Gastroesophageal sphincter (tissue), 3 donors: ENCODE measurements at regions not wholly inside any gene's neighbourhood (a gene's known extent, or its start where the extent isn't known, plus 50 kb on each side); places are given as distances from the start of the nearest gene placed in this dataset.

Experiments
- CTCF ChIP-seq, 4 experiments: fragments of 200-600 bp in 2 of 4; fragments of 450-650 bp in 2 of 4; sonication (generic) in 1 of 4; IDR thresholded peaks; one replicate each; pipeline ENCODE4 v1.5.1; 2017 to 2019; ENCODE audit warnings: antibody characterized with exemption in 4 of 4, mild to moderate bottlenecking in 2 of 4, moderate library complexity in 2 of 4
- EP300 ChIP-seq: sonication (generic); formaldehyde crosslinking; IDR thresholded peaks from one replicate; pipeline ENCODE4 v1.6.1; 2017; ENCODE audit warnings: antibody characterized with exemption, mild to moderate bottlenecking
- POLR2A ChIP-seq, 2 donors: fragments of 450-650 bp; IDR thresholded peaks; one replicate each; pipeline ENCODE4 v1.6.1; 2017; ENCODE audit warnings: antibody characterized with exemption in 2 of 2, mild to moderate bottlenecking in 2 of 2, moderate library complexity in 1 of 2
- POLR2AphosphoS5 ChIP-seq: sonication (generic); formaldehyde crosslinking; IDR thresholded peaks from one replicate; pipeline ENCODE4 v1.6.1; 2017; ENCODE audit warnings: antibody characterized with exemption

DNA sequence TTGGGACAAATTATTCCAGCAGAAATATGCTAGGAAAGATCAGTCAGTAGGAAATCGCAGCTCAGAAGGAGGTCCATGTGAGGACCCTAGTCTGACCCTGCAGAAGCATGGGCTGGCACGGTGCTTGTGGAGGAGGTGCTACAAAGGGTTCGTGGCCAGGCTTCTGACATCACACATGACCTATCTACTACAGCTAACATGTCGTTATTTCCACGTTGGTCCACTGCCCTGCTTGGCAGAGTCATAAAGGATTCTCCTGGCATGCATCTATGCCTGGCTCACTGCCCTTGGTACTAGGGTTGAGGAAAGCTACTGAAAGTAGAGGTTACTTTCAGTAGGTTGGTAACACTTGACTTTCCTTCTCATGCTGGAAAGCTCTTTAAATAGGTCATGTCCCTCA is 118.1 kb upstream of the SHISA6 start:
- TF ChIP-seq CTCF (IDR thresholded peaks at IDR 0.05) (no peak), POLR2A (IDR thresholded peaks at IDR 0.05) (no peak), POLR2AphosphoS5 (no peak), EP300 (no peak)
